ENCODE measurements at regions not wholly inside any gene's neighbourhood (a gene's known extent, or its start where the extent isn't known, plus 50 kb on each side); places are given as distances from the start of the nearest gene placed in this dataset.

DNA sequence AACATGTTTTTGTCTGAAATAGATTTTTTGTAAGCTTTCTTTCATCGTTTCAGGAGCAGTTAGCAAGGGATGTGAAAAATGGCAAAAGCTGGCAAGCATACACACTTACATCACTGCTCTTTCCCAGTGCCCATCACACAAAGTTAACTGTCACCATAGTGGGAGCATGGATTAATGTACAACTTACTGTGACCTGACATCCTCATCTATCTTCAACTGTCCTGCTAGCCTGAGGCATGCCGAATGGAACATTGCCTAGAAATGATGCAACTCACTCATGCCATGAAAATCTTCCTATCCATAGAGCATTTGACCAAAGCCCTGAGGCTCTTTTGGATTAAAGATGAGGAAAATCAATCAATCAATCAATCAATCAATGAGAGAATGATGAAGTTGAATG is 491.7 kb upstream of the SLC10A2 start:
- DNase-seq = no peak
- intact Hi-C loops (cut with DNase I) = no loop called here

DNA sequence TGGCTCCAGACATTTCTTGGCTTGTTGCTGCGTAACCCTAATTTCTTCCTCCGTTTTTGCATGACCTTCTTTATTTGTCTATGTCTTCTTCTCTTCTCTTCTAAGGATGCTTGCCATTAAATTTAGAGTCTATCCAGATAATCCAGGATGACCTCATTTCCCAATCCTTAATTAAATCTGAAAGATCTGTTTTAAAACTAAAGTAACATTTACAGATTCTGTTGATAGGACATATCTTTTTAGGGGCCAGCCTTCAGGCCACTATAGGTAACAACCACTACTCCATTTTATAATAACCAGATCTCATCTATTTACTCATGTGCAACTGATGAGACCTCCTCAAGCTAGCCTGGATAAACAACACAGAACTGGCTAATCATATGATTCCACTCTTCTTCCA is 490.5 kb upstream of the SLC10A2 start:
- no peak for DNase-seq
- intact Hi-C loops (cut with DNase I) = no loop called here

DNA sequence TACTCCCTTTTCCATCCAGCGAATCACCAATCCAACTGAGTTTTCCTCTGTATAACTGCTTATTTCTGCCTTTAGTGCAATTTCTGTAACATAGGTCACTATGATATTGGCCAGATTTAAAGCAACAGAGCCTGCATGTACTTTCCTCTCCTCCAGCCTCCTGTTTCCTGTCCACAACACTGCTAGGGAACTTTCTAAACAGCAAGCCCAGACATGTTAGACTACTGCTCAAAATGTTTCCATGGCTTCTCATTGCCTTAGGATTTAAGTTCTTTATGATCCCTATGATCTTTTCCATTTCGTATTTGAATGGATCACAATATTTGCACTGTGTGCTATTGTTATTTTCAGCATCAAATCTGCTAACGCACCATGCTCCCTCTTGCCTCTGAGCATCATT is 481.7 kb upstream of the SLC10A2 start:
- DNase-seq = no peak

DNA sequence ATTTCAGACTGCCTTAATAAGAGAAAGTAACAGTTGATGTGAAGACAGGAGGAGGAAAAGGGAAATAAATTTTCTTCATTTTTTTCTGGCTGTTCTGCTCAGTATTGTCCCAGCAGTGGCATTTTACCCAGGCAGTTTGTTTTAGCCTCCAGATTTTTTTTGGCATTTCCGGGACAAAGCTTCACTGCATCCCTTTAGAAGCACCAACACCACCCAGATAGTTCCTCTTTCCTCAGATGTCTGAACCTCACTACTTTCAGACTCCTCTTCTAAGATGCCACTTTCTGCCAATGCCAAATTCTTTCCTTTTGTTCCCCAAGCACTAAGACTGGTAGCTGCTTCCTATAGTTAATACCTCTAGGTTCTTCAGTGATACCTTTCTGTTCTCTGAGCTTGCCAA is 480.1 kb upstream of the SLC10A2 start:
- DNase-seq = no peak
- intact Hi-C loops (cut with DNase I) = no loop called here

More for the DNA sequence above, 481.7 kb upstream of the SLC10A2 start:
- intact Hi-C loops (cut with DNase I) = no loop called here

DNA sequence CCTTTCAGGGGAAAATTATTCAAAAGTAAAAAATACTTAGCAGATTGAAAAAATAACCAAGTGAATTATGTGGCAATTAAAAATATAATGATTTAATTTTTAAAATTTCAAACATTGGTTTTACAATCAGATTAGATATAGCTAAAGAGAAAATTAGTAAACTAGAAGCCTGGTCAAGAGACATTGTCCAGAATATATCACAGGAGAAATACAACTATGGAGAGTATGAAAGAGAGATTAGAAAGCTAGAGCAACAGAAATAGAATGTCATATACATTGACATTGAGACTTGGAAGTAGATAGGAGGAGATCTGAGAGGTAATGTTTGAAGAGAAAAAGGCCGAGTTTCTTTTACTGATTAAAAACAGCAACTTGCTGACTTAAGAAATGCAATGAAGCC is 476.4 kb upstream of the SLC10A2 start:
- intact Hi-C loops (cut with DNase I) = no loop called here
- DNase-seq = no peak

DNA sequence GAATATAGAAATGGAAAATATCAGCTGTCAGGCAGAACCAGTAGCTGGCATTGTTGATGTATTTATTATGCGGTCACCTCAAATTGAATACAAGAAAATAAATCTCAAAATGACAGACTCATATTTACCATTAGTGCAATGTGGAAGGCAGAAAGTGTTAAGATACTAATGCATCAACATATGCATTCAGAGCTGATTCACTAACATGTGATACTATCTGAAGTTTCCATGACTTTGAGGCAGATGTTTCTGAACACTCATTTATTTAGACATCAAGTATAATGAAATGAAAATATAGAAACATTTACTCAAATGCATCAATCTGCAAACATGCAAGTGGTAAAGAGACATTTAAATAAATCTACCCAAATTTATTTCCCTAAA is 474.2 kb upstream of the SLC10A2 start:
- no peak for DNase-seq
- intact Hi-C loops (cut with DNase I) = no loop called here

DNA sequence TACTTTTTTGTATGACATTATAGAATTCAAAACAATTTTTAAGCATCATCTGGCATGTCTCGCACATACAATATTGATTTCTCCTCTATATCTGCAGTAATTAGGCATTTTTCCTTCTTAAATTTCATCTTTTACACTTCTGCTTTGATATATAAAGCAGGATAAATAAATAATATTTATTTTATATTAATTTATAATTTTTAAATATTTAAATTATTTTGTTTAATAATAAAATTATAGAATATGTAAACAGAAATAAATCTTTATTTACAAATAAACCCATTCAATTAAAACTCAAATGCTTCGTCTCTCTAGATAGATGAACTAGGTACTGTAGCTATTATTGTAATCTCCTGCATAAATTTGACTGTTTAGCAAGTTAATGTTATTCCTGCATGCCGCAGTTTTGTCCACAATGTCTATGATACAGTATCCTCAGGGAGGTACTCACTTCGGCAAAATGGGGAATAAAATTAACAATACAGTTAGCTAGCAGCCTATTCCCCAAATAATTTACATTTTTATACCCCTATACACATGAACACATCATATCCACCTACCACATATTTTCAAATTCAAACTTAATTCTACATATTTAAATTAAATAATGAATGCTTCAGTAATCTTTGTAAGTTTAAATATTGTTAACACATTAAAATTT is 473.6 kb upstream of the SLC10A2 start:
- DNase-seq = no peak
- intact Hi-C loops (cut with DNase I) = no loop called here

DNA sequence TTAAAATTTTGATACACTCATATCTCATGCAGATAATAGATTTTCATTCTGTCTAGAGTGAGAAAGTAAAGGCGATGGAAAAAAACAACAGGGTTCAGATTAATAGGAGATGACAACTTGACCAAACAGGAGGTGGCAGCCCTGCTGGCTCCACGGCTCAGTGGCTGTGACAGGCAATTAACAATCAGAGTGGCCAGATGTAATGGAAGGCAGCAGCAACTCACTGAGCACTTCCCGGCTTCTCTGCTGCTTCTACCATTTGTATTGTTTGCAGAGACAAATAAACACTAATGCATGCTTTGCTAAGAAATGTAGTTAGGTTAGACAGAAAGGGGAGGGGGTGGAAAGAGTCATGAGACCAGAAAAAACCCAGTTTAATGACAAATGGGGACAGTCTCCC is 473.0 kb upstream of the SLC10A2 start:
- DNase-seq = peak in 32 of 42 donors; percentile 4 to 56 (median 18)
- intact Hi-C loops (cut with DNase I) = no loop called here

DNA sequence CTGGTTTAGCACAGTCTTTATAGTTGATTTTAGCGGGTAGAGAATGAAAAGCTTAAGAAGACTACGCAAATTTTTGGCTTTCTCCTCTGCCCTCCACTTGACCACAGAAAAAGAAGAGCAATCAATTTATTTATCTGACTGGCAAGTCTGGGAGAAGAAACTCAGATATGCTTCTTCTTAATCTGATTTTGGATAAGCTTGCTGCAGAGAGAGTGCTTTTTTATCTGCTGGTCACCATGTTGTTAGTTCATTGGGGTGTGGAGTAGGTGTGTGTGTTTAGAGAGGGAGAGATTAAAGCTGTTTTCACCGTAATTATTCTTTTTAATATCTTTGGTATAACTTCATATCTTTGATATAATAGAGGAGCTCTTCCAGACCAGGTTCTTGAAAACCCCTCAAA is 471.4 kb upstream of the SLC10A2 start:
- no peak for DNase-seq
- intact Hi-C loops (cut with DNase I) = no loop called here

DNA sequence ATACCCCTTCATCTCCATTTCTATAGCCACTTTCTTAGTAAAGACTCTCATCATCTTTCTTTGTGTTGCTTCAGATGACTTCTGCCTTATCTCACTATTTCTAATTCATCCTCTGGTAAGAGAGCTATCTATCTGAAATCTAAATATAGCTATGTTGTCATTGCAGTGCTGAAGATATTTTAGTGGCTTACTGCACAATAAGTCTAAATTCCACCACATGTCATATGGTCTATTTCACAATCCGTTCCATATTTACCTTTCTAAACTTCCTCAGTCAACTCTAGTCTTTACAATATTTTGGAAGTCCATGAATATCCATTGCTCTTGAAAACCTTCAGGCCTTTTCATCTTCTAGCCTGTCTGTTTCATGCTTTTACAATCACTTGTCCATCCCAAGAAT is 465.1 kb upstream of the SLC10A2 start:
- no peak for DNase-seq
- intact Hi-C loops (cut with DNase I) = no loop called here

DNA sequence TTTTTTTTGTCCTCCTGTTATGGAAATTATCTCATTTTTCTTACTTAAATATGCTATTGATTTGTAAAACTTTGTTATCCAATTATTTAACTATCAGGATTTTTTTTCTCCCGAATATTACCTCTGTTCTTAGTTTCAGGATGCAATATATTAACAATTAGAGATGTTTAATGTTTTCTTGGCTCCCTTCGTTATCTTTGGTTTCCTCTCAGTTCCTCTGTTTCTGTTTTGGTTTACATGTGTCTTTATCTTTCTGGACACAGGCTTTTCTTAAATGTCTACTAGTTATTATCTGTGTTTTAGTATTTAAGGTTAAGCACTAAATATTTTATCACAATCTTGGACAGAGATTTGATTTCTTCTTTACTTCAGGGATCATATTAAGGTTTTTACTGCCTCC is 462.2 kb upstream of the SLC10A2 start:
- DNase-seq = no peak
- intact Hi-C loops (cut with DNase I) = no loop called here

DNA sequence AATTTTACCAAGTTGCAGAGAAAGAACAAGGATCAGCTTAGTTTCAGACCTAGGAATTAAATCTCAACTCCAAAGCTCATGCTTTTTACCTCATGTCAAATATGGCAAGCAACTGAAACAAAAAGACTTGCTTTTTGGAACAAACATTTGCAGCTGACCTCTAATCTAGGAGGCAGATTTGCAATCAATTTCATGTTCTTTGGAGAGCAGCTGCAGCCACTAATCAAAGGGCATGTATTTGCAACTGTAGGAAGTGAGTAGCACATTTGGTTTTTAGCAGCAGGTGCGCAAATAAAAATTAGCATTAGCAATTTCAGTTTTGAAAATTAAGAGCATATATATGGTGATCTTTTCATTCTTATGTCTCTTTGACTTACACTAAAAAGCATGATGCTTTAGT is 459.3 kb upstream of the SLC10A2 start:
- no peak for DNase-seq
- intact Hi-C loops (cut with DNase I) = no loop called here

DNA sequence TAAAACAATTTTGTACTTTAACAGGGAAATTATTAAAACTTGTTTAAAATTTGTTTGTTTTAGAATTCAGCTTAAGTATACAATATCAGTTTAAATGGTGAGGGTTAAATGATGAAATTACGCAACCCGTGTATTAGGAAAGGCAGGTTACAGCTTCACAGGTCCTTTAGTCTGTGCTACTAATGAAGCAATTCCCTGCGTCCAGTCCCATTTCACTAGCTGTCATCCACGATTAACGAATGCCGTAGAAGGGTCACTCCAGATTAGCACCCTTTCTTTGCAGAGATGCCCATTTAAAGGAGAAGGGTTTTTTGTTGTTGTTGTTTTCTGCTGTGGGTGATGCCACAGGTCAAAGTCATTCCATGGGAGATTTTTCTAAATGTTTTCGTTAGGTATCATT is 457.6 kb upstream of the SLC10A2 start:
- intact Hi-C loops (cut with DNase I) = no loop called here
- no peak for DNase-seq

DNA sequence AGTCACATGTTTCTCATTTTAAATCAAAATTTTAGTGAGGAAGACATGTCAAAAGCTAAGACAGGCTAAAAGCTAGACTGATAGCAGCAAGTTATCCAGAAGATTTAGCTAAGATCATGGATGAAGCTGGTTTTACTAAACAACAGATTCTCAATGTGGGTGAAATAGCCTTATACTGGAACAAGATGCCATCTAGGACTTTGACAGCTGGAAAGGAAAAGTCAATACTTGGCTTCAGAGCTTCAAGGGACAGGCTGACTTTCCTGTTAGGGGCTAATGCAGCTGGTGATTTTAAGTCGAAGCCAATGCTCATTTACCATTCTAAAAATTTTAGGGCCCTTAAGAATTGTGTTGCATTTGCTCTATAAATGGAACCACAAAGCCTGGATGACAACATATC is 455.3 kb upstream of the SLC10A2 start:
- DNase-seq = no peak
- intact Hi-C loops (cut with DNase I) = no loop called here

DNA sequence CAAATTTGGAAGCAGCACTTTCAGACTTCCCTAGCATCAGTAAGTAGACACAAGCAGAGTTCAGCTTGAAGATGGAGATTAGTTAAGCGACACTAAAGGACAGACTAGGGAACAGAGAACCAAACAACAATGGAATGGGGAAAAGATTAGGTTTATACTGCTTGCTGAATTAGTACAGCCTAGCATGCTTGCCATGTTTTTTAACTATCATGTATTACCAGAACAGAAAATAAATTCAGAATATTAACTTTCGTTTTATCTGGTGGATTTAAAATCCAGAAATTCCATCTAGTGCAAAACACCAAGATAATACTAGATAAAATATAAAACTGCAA is 451.5 kb upstream of the SLC10A2 start:
- intact Hi-C loops (cut with DNase I) = no loop called here
- no peak for DNase-seq

DNA sequence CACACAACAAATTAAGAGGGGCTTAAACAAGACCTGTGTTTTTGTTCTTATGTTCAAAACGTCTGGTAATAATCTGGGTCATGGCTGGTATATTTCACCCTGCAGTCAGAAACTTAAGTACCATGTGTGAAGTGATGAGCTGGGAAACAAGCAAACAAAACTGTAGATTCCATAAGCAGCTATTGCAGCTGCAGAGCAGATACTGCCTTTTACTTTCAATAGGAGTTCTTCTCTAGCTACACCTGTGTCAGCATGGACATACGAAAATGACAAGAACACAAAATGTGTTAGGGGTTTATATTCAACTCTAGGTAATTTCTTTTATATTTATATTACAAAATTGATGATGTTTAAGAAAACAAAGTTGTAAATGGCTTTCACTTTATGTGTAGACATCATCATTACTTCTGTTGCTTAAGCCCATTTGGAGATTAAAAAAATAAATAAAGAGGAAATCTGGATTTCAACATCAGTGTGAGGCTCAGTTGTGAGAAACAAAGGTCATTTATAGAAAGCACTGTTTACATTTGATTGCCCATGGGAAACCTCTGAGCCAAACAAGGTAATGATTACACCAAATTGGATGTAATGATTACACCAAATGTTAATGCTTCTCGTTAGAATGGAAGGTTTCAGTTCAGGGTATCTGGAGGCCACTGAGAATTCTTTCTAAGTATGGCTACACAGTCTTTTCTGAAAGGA is 451.0 kb upstream of the SLC10A2 start:
- DNase-seq = no peak
- intact Hi-C loops (cut with DNase I) = no loop called here

DNA sequence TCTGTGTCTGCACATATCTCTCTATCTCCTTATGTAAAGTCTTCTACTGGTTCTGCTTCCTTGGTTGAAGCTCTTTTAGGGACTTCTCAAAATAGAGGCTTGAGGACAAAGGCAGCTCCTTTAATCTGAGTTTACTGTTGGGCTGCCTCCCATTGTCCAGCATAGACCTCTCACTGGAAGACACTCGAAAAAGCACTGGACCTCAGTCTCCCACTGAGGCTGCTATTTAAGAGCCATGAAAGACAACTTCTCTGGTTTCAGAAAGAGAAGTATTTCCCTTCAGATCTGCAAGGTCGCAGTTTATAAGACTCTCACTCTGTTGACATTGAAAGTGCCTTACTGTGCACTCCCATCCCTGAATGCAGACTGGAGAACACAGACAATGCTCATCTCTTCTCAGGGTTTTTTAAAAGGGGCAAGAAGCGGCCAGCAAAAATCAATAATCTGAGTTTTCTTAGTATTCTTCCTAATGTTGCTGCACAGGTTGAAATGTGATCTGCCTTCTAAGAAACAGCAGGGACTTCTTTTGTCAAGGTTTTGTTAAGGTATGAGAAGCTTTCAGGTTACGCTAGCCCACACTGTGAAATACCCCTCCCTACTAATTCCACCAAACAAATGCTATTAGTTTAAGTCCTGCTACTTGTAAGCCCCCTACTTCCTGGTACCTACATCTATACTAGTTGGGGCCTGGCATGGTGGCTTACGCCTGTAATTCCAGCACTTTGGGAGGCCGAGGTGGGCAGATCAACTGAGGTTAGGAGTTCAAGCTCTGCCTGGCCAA is 450.0 kb upstream of the SLC10A2 start:
- intact Hi-C loops (cut with DNase I) = no loop called here
- DNase-seq = no peak

DNA sequence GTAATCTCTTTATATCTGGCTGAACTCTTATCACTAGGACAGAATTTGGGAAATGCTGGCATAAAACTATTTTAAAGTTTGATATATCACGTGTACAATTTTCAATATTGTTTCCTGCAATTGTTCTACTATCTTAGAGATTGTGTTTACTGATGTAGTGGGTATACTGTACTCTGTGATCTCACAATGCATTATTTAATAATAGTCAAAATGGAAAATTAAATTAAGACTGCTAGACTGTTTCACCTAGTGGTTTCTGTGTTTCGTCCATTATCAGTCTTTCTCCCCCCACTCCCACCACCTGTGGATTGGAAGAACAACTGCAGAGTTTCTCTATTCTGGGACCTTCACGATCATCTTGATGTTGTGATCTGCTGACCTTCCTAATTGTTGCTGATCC is 449.2 kb upstream of the SLC10A2 start:
- no peak for DNase-seq
- intact Hi-C loops (cut with DNase I) = no loop called here

DNA sequence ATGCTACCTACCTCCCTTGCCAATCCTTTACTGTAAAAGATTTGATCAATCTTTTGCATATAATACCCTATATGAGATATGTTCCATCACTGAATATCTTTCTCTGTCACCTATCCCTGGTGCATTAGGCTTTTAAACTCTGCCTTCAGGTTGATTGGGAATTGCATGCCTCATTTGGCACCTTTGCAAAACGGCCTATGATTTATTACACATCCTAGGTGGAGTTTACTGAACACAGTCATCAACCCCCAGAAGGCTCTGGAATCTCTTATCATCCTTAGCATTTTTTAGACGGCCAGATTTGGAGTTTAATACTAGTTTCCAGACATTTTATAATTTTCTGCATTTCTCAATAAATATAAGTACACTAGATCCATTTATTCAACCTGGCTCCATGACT is 448.4 kb upstream of the SLC10A2 start:
- no peak for DNase-seq
- intact Hi-C loops (cut with DNase I) = no loop called here

DNA sequence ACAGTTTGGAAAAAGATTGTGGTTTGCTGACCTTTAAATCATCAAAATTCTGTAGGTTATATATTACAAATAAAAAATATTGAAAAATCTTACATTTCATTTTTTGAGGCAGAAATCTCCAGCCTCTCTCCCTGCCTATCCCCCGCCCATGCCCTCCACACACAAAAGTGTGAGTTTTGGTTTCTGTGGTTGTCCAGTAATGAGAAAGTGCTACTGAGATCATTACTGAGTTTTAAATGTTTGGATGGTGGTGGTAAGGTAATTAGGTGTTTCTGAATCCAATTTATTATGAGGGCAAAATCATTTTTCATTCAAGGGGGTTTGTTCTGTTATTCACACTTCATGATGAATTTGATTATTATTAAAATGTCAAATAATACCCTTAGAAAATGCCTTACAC is 448.0 kb upstream of the SLC10A2 start:
- DNase-seq = no peak
- intact Hi-C loops (cut with DNase I) = no loop called here
